Fibroblast of the aortic adventitia (primary cell): ENCODE measurements at regions not wholly inside any gene's neighbourhood (a gene's known extent, or its start where the extent isn't known, plus 50 kb on each side); places are given as distances from the start of the nearest gene placed in this dataset.

Source experiments
- DNase-seq: peaks from one replicate; pipeline ENCODE4 v3.0.0-alpha.2; 2010; ENCODE audit warnings: low read depth
- H3K4me3 ChIP-seq: 2 replicates; pipeline ENCODE4 v1.5.1; 2011; ENCODE audit warnings: low read depth, mild to moderate bottlenecking, control low read depth, low read length, moderate library complexity
- CTCF ChIP-seq: IDR thresholded peaks from 2 replicates; pipeline ENCODE4 v1.5.1; 2011; ENCODE audit warnings: mild to moderate bottlenecking, low read length, control low read depth, inconsistent platforms; ENCODE audit not compliant: insufficient read depth

GRCh38 chrX:714131-714530, 83.5 kb downstream of the SHOX start:
- no peak for TF ChIP-seq CTCF
- H3K4me3 ChIP-seq, result no peak overlapping the region
- DNase-seq, result no peak
